ENCODE measurements at regions not wholly inside any gene's neighbourhood (a gene's known extent, or its start where the extent isn't known, plus 50 kb on each side); places are given as distances from the start of the nearest gene placed in this dataset.

DNA sequence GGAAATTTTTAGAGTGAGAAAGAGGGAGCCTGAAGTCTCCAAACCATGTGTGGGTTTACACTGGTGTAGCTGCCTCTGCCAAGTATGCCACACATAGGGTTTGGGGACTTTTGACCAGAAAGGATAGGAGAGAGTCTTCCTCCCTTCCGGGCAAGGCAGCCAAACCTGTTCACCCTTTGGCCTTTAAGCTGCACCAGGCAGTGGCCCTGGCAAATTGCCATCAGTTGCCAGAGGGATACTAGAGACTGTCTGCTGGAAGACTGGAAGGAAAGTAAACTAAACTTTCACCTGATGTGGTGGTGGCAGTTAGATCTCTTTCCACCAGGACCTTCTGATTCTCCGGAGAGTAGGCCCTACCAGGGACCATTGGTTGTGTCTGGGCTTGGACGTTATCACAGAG lies 1263.2 kb downstream of the FAM181B start:
- no peak overlapping the region for H3K18ac ChIP-seq (ENCODE audit: low read depth in 1 of 2, low read length in 2 of 2)
- no peaks in the 10 kb centered on the region for H3K4me1 ChIP-seq (ENCODE audit: control insufficient read depth, insufficient read depth, low read depth, low read length)
- no peak overlapping the region for H4K91ac ChIP-seq (ENCODE audit: low read length)
- no peak overlapping the region for H4K8ac ChIP-seq (ENCODE audit: low read length)
- no peak overlapping the region for H3K27ac ChIP-seq (ENCODE audit: low read length, poor library complexity, severe bottlenecking)
- H2BK5ac ChIP-seq (ENCODE audit: low read depth, low read length, poor library complexity, severe bottlenecking): no peak overlapping the region
- no peak overlapping the region for H3K9ac ChIP-seq (ENCODE audit: low read length)
- H3K4me2 ChIP-seq (ENCODE audit: low read length, poor library complexity, severe bottlenecking): no peak overlapping the region
- H3K36me3 ChIP-seq (ENCODE audit: control insufficient read depth in 1 of 2, insufficient read depth in 2 of 2, low read depth in 1 of 2, low read length in 2 of 2): no peaks in the 10 kb centered on the region
- H3K9me3 ChIP-seq (ENCODE audit: control insufficient read depth, low read length): no peaks in the 10 kb centered on the region
- WGBS: 79% methylated on average over 3 of the region's 3 CpGs
- no peak overlapping the region for H2AK5ac ChIP-seq (ENCODE audit: low read length, severe bottlenecking)
- H2AFZ ChIP-seq (ENCODE audit: low read depth, low read length): no peak overlapping the region
- no peak overlapping the region for H2BK120ac ChIP-seq (ENCODE audit: low read depth, low read length)
- H3K4me3 ChIP-seq (ENCODE audit: insufficient read depth in 1 of 2, low read depth in 1 of 2, low read length in 2 of 2): no peak overlapping the region
- no peak overlapping the region for H2BK15ac ChIP-seq (ENCODE audit: low read depth, poor library complexity, severe bottlenecking)
- no peak overlapping the region for H3K14ac ChIP-seq (ENCODE audit: low read length in 2 of 2)
- H3K23ac ChIP-seq (ENCODE audit: low read length in 2 of 2): no peak overlapping the region
- H2BK12ac ChIP-seq (ENCODE audit: low read length in 2 of 2): no peak overlapping the region
- DNase-seq: no peak
- H3K79me1 ChIP-seq (replicated peaks; ENCODE audit: low read length, poor library complexity, severe bottlenecking): no peaks in the 10 kb centered on the region
- no peaks in the 10 kb centered on the region for H3K27me3 ChIP-seq (ENCODE audit: control insufficient read depth in 1 of 2, insufficient read depth in 1 of 2, low read length in 2 of 2)
- no peak overlapping the region for H3K4ac ChIP-seq (ENCODE audit: low read depth in 1 of 2, low read length in 2 of 2)

DNA sequence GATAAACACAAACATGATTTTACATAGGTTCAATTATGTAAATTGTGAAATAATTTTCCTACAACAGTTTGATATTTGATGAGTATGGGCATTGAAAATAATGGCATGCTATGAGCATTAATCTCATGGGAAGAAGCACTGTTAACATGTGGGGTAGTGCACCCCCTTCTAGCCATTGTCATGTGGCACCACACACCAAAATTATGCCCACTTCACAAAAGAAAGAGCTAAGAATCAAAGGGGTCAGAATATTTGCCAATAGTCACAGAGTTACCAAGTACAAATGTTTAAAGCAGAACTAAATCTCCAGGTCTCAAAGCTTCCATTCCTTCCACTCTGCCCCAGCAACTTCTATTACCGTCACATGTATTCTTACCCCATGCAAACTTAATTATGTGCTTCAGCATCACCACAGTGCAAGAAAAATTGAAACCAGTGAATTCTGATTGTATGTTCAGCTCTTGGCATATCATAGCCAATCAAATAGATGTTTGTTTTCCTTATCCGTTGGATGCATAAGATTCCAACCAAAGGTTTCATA lies 1273.8 kb downstream of the FAM181B start:
- Histone ChIP-seq H2BK15ac (ENCODE audit: low read depth, poor library complexity, severe bottlenecking) (no peak overlapping the region), H2BK5ac (ENCODE audit: low read depth, low read length, poor library complexity, severe bottlenecking) (no peak overlapping the region), H2AFZ (ENCODE audit: low read depth, low read length) (no peak overlapping the region), H3K9me3 (ENCODE audit: control insufficient read depth, low read length) (peaks cover 3% of the 10 kb centered on the region), H3K23ac (ENCODE audit: low read length in 2 of 2) (no peak overlapping the region), H3K27ac (ENCODE audit: low read length, poor library complexity, severe bottlenecking) (no peak overlapping the region), H3K4me2 (ENCODE audit: low read length, poor library complexity, severe bottlenecking) (no peak overlapping the region), H3K4ac (ENCODE audit: low read depth in 1 of 2, low read length in 2 of 2) (no peak overlapping the region), H4K8ac (ENCODE audit: low read length) (no peak overlapping the region), H3K18ac (ENCODE audit: low read depth in 1 of 2, low read length in 2 of 2) (no peak overlapping the region), H3K9ac (ENCODE audit: low read length) (no peak overlapping the region), H3K27me3 (ENCODE audit: control insufficient read depth in 1 of 2, insufficient read depth in 1 of 2, low read length in 2 of 2) (no peaks in the 10 kb centered on the region), H3K4me3 (ENCODE audit: insufficient read depth in 1 of 2, low read depth in 1 of 2, low read length in 2 of 2) (no peak overlapping the region), H4K91ac (ENCODE audit: low read length) (no peak overlapping the region), H2AK5ac (ENCODE audit: low read length, severe bottlenecking) (no peak overlapping the region), H3K36me3 (ENCODE audit: control insufficient read depth in 1 of 2, insufficient read depth in 2 of 2, low read depth in 1 of 2, low read length in 2 of 2) (no peaks in the 10 kb centered on the region), H3K79me1 (replicated peaks; ENCODE audit: low read length, poor library complexity, severe bottlenecking) (no peaks in the 10 kb centered on the region), H2BK120ac (ENCODE audit: low read depth, low read length) (no peak overlapping the region), H3K14ac (ENCODE audit: low read length in 2 of 2) (no peak overlapping the region), H2BK12ac (ENCODE audit: low read length in 2 of 2) (no peak overlapping the region), H3K4me1 (ENCODE audit: control insufficient read depth, insufficient read depth, low read depth, low read length) (no peaks in the 10 kb centered on the region)
- 94% methylated on average over 2 of the region's 2 CpGs for WGBS
- DNase-seq: no peak

DNA sequence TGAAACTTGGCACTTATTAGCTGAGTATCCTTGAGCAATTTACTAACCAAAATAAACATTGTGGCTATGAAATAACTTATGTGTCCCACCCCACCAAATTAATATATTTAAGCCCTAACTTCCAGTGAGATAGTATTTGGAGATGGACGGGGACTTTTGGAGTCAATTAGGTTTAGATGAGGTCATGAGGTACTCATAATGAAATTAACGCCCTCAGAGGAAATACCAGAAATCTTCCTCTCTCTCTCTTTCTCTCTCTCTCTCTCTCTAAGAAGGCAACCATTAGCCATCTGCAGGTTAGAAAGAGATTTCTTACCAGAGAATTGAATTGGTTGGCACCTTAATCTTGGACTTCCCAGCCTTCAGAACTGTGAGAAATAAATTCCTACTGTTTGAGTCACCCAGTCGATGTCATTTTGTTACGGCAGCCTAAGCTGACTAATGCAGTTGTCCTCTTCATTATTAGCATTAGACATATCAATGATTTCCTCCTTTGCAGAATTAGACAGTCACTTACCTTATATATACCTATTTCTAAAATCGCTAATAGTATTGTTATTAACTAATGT lies 1284.0 kb downstream of the FAM181B start:
- Histone ChIP-seq H3K36me3 (ENCODE audit: control insufficient read depth in 1 of 2, insufficient read depth in 2 of 2, low read depth in 1 of 2, low read length in 2 of 2) (no peaks in the 10 kb centered on the region), H3K23ac (ENCODE audit: low read length in 2 of 2) (no peak overlapping the region), H4K91ac (ENCODE audit: low read length) (no peak overlapping the region), H3K27ac (ENCODE audit: low read length, poor library complexity, severe bottlenecking) (no peak overlapping the region), H3K4me1 (ENCODE audit: control insufficient read depth, insufficient read depth, low read depth, low read length) (no peaks in the 10 kb centered on the region), H4K8ac (ENCODE audit: low read length) (no peak overlapping the region), H3K4me3 (ENCODE audit: insufficient read depth in 1 of 2, low read depth in 1 of 2, low read length in 2 of 2) (no peak overlapping the region), H3K79me1 (replicated peaks; ENCODE audit: low read length, poor library complexity, severe bottlenecking) (no peaks in the 10 kb centered on the region), H2BK120ac (ENCODE audit: low read depth, low read length) (no peak overlapping the region), H2AFZ (ENCODE audit: low read depth, low read length) (no peak overlapping the region), H3K9ac (ENCODE audit: low read length) (no peak overlapping the region), H3K4ac (ENCODE audit: low read depth in 1 of 2, low read length in 2 of 2) (no peak overlapping the region), H3K18ac (ENCODE audit: low read depth in 1 of 2, low read length in 2 of 2) (no peak overlapping the region), H3K27me3 (ENCODE audit: control insufficient read depth in 1 of 2, insufficient read depth in 1 of 2, low read length in 2 of 2) (no peaks in the 10 kb centered on the region), H3K4me2 (ENCODE audit: low read length, poor library complexity, severe bottlenecking) (no peak overlapping the region), H2AK5ac (ENCODE audit: low read length, severe bottlenecking) (no peak overlapping the region), H3K14ac (ENCODE audit: low read length in 2 of 2) (no peak overlapping the region), H2BK12ac (ENCODE audit: low read length in 2 of 2) (no peak overlapping the region), H2BK5ac (ENCODE audit: low read depth, low read length, poor library complexity, severe bottlenecking) (no peak overlapping the region), H2BK15ac (ENCODE audit: low read depth, poor library complexity, severe bottlenecking) (no peak overlapping the region), H3K9me3 (ENCODE audit: control insufficient read depth, low read length) (peaks cover 5% of the 10 kb centered on the region)
- DNase-seq: no peak
- 40% methylated on average over 3 of the region's 5 CpGs for WGBS

DNA sequence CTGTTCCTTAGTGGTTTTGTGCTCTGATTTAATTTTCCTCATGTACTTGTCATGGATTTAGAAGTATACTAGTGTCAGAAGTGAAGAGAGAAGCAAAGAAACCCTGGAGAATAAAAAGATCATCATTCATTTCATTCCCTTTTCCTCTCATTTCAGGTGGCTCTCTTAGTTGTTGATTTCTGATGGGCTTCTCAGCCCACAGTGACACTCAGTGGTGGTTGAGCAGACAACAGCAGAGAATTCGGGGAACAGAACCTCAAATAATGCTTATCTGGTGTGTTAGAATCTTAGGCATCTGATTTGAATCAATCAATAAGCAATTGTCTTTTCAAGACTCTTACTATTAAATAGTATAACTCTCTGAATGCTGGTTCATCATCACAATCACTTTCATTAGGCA lies 1289.4 kb downstream of the FAM181B start:
- no peaks in the 10 kb centered on the region for H3K9me3 ChIP-seq (ENCODE audit: control insufficient read depth, low read length)
- no peak overlapping the region for H2BK15ac ChIP-seq (ENCODE audit: low read depth, poor library complexity, severe bottlenecking)
- no peaks in the 10 kb centered on the region for H3K4me1 ChIP-seq (ENCODE audit: control insufficient read depth, insufficient read depth, low read depth, low read length)
- H3K9ac ChIP-seq (ENCODE audit: low read length): no peak overlapping the region
- no peaks in the 10 kb centered on the region for H3K36me3 ChIP-seq (ENCODE audit: control insufficient read depth in 1 of 2, insufficient read depth in 2 of 2, low read depth in 1 of 2, low read length in 2 of 2)
- H2AFZ ChIP-seq (ENCODE audit: low read depth, low read length): no peak overlapping the region
- no peak overlapping the region for H2BK120ac ChIP-seq (ENCODE audit: low read depth, low read length)
- H4K91ac ChIP-seq (ENCODE audit: low read length): no peak overlapping the region
- no peak overlapping the region for H2BK5ac ChIP-seq (ENCODE audit: low read depth, low read length, poor library complexity, severe bottlenecking)
- H3K4me2 ChIP-seq (ENCODE audit: low read length, poor library complexity, severe bottlenecking): no peak overlapping the region
- DNase-seq: no peak
- H2BK12ac ChIP-seq (ENCODE audit: low read length in 2 of 2): no peak overlapping the region
- H3K18ac ChIP-seq (ENCODE audit: low read depth in 1 of 2, low read length in 2 of 2): no peak overlapping the region
- no peaks in the 10 kb centered on the region for H3K27me3 ChIP-seq (ENCODE audit: control insufficient read depth in 1 of 2, insufficient read depth in 1 of 2, low read length in 2 of 2)
- H3K79me1 ChIP-seq (replicated peaks; ENCODE audit: low read length, poor library complexity, severe bottlenecking): no peaks in the 10 kb centered on the region
- no peak overlapping the region for H3K27ac ChIP-seq (ENCODE audit: low read length, poor library complexity, severe bottlenecking)
- H3K23ac ChIP-seq (ENCODE audit: low read length in 2 of 2): no peak overlapping the region
- no peak overlapping the region for H3K4ac ChIP-seq (ENCODE audit: low read depth in 1 of 2, low read length in 2 of 2)
- no CpG with 5 or more reads among the region's 1 CpG for WGBS
- no peak overlapping the region for H2AK5ac ChIP-seq (ENCODE audit: low read length, severe bottlenecking)
- H4K8ac ChIP-seq (ENCODE audit: low read length): no peak overlapping the region
- H3K4me3 ChIP-seq (ENCODE audit: insufficient read depth in 1 of 2, low read depth in 1 of 2, low read length in 2 of 2): no peak overlapping the region
- H3K14ac ChIP-seq (ENCODE audit: low read length in 2 of 2): no peak overlapping the region
